ENCODE measurements at regions not wholly inside any gene's neighbourhood (a gene's known extent, or its start where the extent isn't known, plus 50 kb on each side); places are given as distances from the start of the nearest gene placed in this dataset.
A peak's percentile ranks its signal among the peaks of the same experiment; 100 is the strongest.

DNA sequence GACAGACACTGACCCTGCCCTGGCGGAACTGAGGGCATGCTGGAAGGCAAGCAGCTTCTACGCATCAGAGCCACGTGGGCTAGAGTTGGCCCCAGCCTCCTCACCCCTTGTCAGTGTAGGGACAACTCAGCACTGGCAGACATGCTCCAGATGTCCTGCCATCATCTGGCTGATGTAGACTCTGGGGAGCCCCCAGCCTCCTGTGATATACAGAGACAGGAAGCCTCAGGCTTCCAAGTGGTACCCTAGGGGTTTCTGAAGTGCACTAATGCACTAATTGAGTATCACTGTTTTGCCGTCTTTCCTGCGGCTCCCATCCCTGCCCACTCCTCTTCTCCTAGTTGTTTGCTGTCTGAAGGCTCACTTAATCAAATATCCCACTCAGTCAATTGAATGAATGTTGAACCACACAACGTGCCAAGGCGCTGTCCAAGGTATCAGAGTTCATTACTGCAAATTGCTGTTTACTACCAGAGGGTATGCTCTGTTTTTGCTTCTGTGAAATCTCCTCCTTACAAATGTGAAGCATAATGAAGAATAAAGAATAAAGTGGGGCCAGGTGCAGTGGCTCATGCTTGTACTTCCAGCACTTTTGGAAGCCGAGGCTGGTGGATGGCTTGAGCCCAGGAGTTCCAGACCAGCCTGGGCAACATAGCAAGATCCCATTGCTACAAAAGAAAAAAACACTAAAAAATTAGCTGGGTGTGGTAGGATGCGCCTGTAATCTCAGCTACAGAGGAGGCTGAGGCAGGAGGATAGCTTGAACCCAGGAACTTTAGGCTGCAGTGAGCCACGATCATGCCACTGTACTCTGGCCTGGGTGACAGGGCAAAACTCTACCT lies 76.4 kb upstream of the ZBTB18 start:
- DNase-seq, result peak in 1 of 2 donors; percentile 18
- FAIRE-seq, result no peak
- H3K9me3 ChIP-seq (ENCODE audit: control insufficient read depth in 2 of 2, insufficient read depth in 1 of 2, low read depth in 1 of 2, low read length in 1 of 2), result no peaks in the 10 kb centered on the region
- 69 to 74% (median 73%) methylated on average over 10 of the region's 10 CpGs for WGBS, 3 donors
- H3K27ac ChIP-seq (ENCODE audit: low read depth in 1 of 3, low read length in 2 of 3), result no peak overlapping the region
- peaks cover 0 to 2% (median 0%) of the 10 kb centered on the region in 3 donors for H3K27me3 ChIP-seq (ENCODE audit: control insufficient read depth in 3 of 3, insufficient read depth in 3 of 3, low read length in 3 of 3)
- H3K36me3 ChIP-seq (ENCODE audit: control insufficient read depth in 3 of 3, insufficient read depth in 2 of 3, low read depth in 1 of 3, low read length in 3 of 3), result no peaks in the 10 kb centered on the region
- H3K4me1 ChIP-seq (ENCODE audit: control insufficient read depth in 3 of 3, insufficient read depth in 2 of 3, low read depth in 1 of 3, low read length in 2 of 3), result no peaks in the 10 kb centered on the region
- no peak overlapping the region for H3K4me3 ChIP-seq (ENCODE audit: low read depth in 1 of 3, low read length in 3 of 3)

DNA sequence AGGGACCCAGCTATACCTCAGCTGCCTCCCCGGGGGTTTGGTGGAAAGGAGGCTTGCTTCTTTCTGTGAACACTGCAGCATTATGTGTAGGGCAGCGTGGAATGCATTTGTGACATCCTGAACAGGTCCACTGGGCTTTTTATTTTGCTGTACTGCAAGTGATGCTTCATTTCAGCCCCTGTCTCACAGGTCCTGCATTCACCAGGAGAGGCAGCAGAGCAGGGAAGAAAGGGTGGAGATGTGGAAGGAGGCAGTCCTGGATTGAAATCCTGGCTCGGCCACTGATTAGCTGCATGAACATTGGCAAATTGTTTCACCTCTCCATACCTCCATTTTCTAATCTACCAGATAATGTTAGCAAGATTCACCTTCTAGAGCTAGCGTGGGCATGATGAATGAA lies 77.9 kb upstream of the ZBTB18 start:
- FAIRE-seq (no peak), DNase-seq (no peak)
- H3K4me3 ChIP-seq (ENCODE audit: low read depth in 1 of 3, low read length in 3 of 3), result no peak overlapping the region
- 62 to 74% (median 66%) methylated on average over 4 of the region's 4 CpGs for WGBS, 3 donors
- no peaks in the 10 kb centered on the region for H3K4me1 ChIP-seq (ENCODE audit: control insufficient read depth in 3 of 3, insufficient read depth in 2 of 3, low read depth in 1 of 3, low read length in 2 of 3)
- no peaks in the 10 kb centered on the region for H3K36me3 ChIP-seq (ENCODE audit: control insufficient read depth in 3 of 3, insufficient read depth in 2 of 3, low read depth in 1 of 3, low read length in 3 of 3)
- H3K27ac ChIP-seq (ENCODE audit: low read depth in 1 of 3, low read length in 2 of 3), result no peak overlapping the region
- H3K9me3 ChIP-seq (ENCODE audit: control insufficient read depth in 2 of 2, insufficient read depth in 1 of 2, low read depth in 1 of 2, low read length in 1 of 2), result no peaks in the 10 kb centered on the region
- H3K27me3 ChIP-seq (ENCODE audit: control insufficient read depth in 3 of 3, insufficient read depth in 3 of 3, low read length in 3 of 3), result peaks cover 0 to 2% (median 0%) of the 10 kb centered on the region in 3 donors

DNA sequence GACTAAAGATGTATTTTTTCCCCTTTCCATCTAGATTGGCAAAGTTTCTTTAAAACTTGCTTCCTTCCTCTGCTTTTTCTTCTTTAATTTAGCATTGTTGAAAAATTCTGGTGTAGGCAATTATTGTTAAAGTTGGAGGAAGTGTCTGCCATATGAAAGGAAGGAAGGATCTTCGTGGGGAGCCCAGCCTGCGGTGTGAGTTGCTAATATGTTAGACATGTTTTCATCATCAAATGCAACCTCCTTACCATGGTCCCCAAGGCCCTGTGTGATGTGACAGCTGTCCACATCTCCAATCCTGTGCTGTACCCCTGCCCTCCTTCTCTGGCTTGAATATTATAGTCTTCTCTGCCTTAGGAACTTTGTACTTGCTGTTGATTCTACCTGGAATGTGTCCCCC lies 81.0 kb upstream of the ZBTB18 start:
- FAIRE-seq (no peak), DNase-seq (no peak)
- H3K4me3 ChIP-seq (ENCODE audit: low read depth in 1 of 3, low read length in 3 of 3), result no peak overlapping the region
- no peaks in the 10 kb centered on the region for H3K9me3 ChIP-seq (ENCODE audit: control insufficient read depth in 2 of 2, insufficient read depth in 1 of 2, low read depth in 1 of 2, low read length in 1 of 2)
- H3K36me3 ChIP-seq (ENCODE audit: control insufficient read depth in 3 of 3, insufficient read depth in 2 of 3, low read depth in 1 of 3, low read length in 3 of 3), result no peaks in the 10 kb centered on the region
- no peak overlapping the region for H3K27ac ChIP-seq (ENCODE audit: low read depth in 1 of 3, low read length in 2 of 3)
- H3K4me1 ChIP-seq (ENCODE audit: control insufficient read depth in 3 of 3, insufficient read depth in 2 of 3, low read depth in 1 of 3, low read length in 2 of 3), result no peaks in the 10 kb centered on the region
- 59 to 84% (median 65%) methylated on average over 2 of the region's 2 CpGs for WGBS, 3 donors
- peaks cover 0 to 2% (median 0%) of the 10 kb centered on the region in 3 donors for H3K27me3 ChIP-seq (ENCODE audit: control insufficient read depth in 3 of 3, insufficient read depth in 3 of 3, low read length in 3 of 3)

DNA sequence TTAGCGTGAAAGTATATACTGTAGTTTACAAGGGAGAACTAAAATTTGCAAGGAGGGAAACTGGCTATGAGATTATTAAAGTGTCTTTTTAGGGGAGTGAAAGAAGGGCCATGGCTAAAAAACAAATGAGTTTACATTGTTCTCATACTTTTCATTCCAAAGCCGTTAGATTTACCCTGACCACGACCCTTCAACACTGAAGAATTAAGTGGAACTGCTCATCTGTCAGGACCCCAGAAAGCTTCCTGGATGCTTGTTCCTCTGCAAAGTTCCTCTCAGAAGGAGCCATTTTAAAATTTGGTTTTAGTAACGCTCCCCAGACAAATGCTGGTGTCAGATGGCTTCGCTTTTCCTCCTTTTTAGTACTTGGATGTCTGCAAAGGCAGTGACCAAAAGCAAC lies 82.7 kb upstream of the ZBTB18 start:
- Histone ChIP-seq H3K4me3 (ENCODE audit: low read depth in 1 of 3, low read length in 3 of 3) (no peak overlapping the region), H3K27me3 (ENCODE audit: control insufficient read depth in 3 of 3, insufficient read depth in 3 of 3, low read length in 3 of 3) (peaks cover 0 to 2% (median 2%) of the 10 kb centered on the region in 3 donors), H3K36me3 (ENCODE audit: control insufficient read depth in 3 of 3, insufficient read depth in 2 of 3, low read depth in 1 of 3, low read length in 3 of 3) (no peaks in the 10 kb centered on the region), H3K27ac (ENCODE audit: low read depth in 1 of 3, low read length in 2 of 3) (no peak overlapping the region), H3K9me3 (ENCODE audit: control insufficient read depth in 2 of 2, insufficient read depth in 1 of 2, low read depth in 1 of 2, low read length in 1 of 2) (no peaks in the 10 kb centered on the region), H3K4me1 (ENCODE audit: control insufficient read depth in 3 of 3, insufficient read depth in 2 of 3, low read depth in 1 of 3, low read length in 2 of 3) (no peaks in the 10 kb centered on the region)
- 52 to 60% (median 58%) methylated on average over 5 of the region's 5 CpGs for WGBS, 3 donors
- FAIRE-seq (no peak), DNase-seq (no peak)

DNA sequence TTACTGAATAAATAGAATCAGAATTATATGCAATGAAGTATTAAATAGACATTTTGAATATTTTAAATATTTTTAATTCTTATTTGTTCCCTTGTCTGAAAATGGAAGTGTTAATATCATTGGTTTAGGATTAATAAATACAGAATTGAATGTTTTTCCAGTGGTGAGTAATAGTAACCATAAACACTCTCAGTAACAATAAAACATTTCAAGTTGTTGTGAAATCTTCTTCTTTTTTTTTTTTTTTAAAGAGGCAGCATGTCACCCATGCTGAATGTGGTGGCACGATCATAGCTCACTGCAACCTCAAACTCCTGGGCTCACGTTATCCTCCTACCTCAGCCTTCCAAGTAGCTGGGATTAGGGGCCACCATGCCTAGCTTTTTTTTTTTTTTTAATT lies 86.2 kb upstream of the ZBTB18 start:
- no peak for FAIRE-seq
- no peak for DNase-seq
- H3K4me1 ChIP-seq (ENCODE audit: control insufficient read depth in 3 of 3, insufficient read depth in 2 of 3, low read depth in 1 of 3, low read length in 2 of 3), result no peaks in the 10 kb centered on the region
- peaks cover 0 to 2% (median 0%) of the 10 kb centered on the region in 3 donors for H3K27me3 ChIP-seq (ENCODE audit: control insufficient read depth in 3 of 3, insufficient read depth in 3 of 3, low read length in 3 of 3)
- no peak overlapping the region for H3K4me3 ChIP-seq (ENCODE audit: low read depth in 1 of 3, low read length in 3 of 3)
- 94 to 100% (median 95%) methylated on average over 2 of the region's 2 CpGs for WGBS, 3 donors
- H3K27ac ChIP-seq (ENCODE audit: low read depth in 1 of 3, low read length in 2 of 3), result no peak overlapping the region
- no peaks in the 10 kb centered on the region for H3K36me3 ChIP-seq (ENCODE audit: control insufficient read depth in 3 of 3, insufficient read depth in 2 of 3, low read depth in 1 of 3, low read length in 3 of 3)
- no peaks in the 10 kb centered on the region for H3K9me3 ChIP-seq (ENCODE audit: control insufficient read depth in 2 of 2, insufficient read depth in 1 of 2, low read depth in 1 of 2, low read length in 1 of 2)

DNA sequence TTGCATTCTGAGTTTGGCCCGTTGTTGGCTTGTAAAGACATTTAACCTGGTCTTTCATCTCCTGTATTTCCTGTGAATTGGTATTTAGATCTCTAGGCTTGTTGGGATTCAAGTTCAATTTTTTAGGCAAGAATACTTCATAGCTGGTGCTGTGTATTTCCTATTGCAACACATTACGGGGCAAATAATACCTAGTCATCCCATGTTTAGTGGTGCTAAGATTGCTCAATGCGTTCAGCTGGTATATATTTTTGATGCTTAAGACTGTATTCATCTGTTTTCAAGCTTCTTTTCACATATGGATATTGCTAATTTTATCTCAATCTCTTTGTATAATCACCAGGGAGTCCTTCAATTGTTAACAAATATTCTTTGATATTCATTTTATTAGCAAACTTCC lies 87.5 kb upstream of the ZBTB18 start:
- no peak for DNase-seq
- WGBS, 3 donors, result 82 to 85% (median 82%) methylated on average over 3 of the region's 3 CpGs
- no peaks in the 10 kb centered on the region for H3K4me1 ChIP-seq (ENCODE audit: control insufficient read depth in 3 of 3, insufficient read depth in 2 of 3, low read depth in 1 of 3, low read length in 2 of 3)
- H3K36me3 ChIP-seq (ENCODE audit: control insufficient read depth in 3 of 3, insufficient read depth in 2 of 3, low read depth in 1 of 3, low read length in 3 of 3), result no peaks in the 10 kb centered on the region
- H3K27me3 ChIP-seq (ENCODE audit: control insufficient read depth in 3 of 3, insufficient read depth in 3 of 3, low read length in 3 of 3), result peaks cover 0 to 2% (median 0%) of the 10 kb centered on the region in 3 donors
- H3K9me3 ChIP-seq (ENCODE audit: control insufficient read depth in 2 of 2, insufficient read depth in 1 of 2, low read depth in 1 of 2, low read length in 1 of 2), result no peaks in the 10 kb centered on the region
- no peak for FAIRE-seq
- H3K4me3 ChIP-seq (ENCODE audit: low read depth in 1 of 3, low read length in 3 of 3), result no peak overlapping the region
- H3K27ac ChIP-seq (ENCODE audit: low read depth in 1 of 3, low read length in 2 of 3), result no peak overlapping the region

DNA sequence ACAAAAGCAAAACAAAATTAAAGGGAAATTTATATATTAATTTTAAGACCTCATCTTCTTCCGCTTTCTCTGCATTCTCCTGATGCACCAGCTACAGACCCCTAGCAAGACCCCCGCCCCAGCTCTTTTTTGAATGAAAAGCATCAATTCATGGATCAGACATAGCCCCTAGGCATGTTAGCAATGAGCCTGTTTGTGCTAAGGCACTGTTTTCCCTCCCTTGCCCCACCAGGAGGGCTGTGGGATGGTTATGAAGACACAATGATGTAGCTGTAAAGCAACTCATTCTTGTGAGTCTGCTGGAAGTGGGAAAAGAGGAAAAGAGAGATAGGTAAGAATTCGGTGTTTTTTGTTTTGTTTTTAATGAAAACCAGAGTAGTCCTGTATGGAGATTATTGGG lies 88.5 kb upstream of the ZBTB18 start:
- FAIRE-seq (no peak), DNase-seq (no peak)
- H3K27ac ChIP-seq (ENCODE audit: low read depth in 1 of 3, low read length in 2 of 3), result no peak overlapping the region
- WGBS, 3 donors, result 83 to 91% (median 85%) methylated on average over 3 of the region's 3 CpGs
- H3K9me3 ChIP-seq (ENCODE audit: control insufficient read depth in 2 of 2, insufficient read depth in 1 of 2, low read depth in 1 of 2, low read length in 1 of 2), result no peaks in the 10 kb centered on the region
- no peak overlapping the region for H3K4me3 ChIP-seq (ENCODE audit: low read depth in 1 of 3, low read length in 3 of 3)
- no peaks in the 10 kb centered on the region for H3K36me3 ChIP-seq (ENCODE audit: control insufficient read depth in 3 of 3, insufficient read depth in 2 of 3, low read depth in 1 of 3, low read length in 3 of 3)
- no peaks in the 10 kb centered on the region for H3K4me1 ChIP-seq (ENCODE audit: control insufficient read depth in 3 of 3, insufficient read depth in 2 of 3, low read depth in 1 of 3, low read length in 2 of 3)
- peaks cover 0 to 2% (median 0%) of the 10 kb centered on the region in 3 donors for H3K27me3 ChIP-seq (ENCODE audit: control insufficient read depth in 3 of 3, insufficient read depth in 3 of 3, low read length in 3 of 3)

DNA sequence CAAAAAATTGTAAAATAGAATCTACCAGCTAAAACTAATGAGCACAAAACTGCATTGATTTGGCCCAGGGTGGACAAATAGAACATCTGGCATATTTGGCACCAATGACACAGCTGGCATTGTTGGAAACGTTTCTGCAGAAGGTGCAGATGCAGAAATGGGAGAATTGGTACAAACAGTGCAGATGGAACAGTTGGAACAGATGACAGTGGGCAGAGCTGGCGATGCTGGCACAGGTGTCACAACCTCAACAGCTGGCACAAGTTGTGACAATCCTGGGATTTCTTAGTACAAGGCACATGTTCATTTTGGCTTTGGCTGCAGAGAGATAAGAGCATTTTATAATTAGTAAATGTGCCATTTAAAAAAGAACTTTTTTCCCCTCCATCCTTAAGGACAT lies 91.1 kb upstream of the ZBTB18 start:
- FAIRE-seq (no peak), DNase-seq (no peak)
- 54 to 66% (median 59%) methylated on average over 2 of the region's 2 CpGs for WGBS, 3 donors
- no peak overlapping the region for H3K27ac ChIP-seq (ENCODE audit: low read depth in 1 of 3, low read length in 2 of 3)
- H3K36me3 ChIP-seq (ENCODE audit: control insufficient read depth in 3 of 3, insufficient read depth in 2 of 3, low read depth in 1 of 3, low read length in 3 of 3), result no peaks in the 10 kb centered on the region
- H3K27me3 ChIP-seq (ENCODE audit: control insufficient read depth in 3 of 3, insufficient read depth in 3 of 3, low read length in 3 of 3), result peaks cover 0 to 2% (median 0%) of the 10 kb centered on the region in 3 donors
- H3K4me1 ChIP-seq (ENCODE audit: control insufficient read depth in 3 of 3, insufficient read depth in 2 of 3, low read depth in 1 of 3, low read length in 2 of 3), result no peaks in the 10 kb centered on the region
- no peak overlapping the region for H3K4me3 ChIP-seq (ENCODE audit: low read depth in 1 of 3, low read length in 3 of 3)
- no peaks in the 10 kb centered on the region for H3K9me3 ChIP-seq (ENCODE audit: control insufficient read depth in 2 of 2, insufficient read depth in 1 of 2, low read depth in 1 of 2, low read length in 1 of 2)

DNA sequence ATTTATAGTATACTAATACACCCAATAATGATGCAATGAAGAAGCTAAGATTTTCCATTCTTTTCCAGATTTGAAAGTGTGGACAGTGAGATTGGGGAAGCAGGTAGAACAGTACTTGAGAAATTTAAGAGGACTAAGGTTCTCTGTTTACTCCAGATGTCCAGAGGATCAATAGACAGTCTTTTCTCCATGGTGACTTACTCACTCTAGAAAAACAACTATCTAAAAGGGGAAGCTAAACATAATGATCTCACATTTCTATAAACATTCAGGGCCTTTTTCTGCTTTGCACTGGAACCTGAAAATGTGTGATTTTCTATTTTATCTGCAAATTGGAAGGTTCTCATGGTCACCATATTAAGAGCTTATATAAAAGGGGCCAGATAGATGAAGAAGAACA lies 93.9 kb upstream of the ZBTB18 start:
- DNase-seq, result no peak
- no peak for FAIRE-seq
- Histone ChIP-seq H3K4me1 (ENCODE audit: control insufficient read depth in 3 of 3, insufficient read depth in 2 of 3, low read depth in 1 of 3, low read length in 2 of 3) (no peaks in the 10 kb centered on the region), H3K4me3 (ENCODE audit: low read depth in 1 of 3, low read length in 3 of 3) (no peak overlapping the region), H3K27ac (ENCODE audit: low read depth in 1 of 3, low read length in 2 of 3) (no peak overlapping the region), H3K36me3 (ENCODE audit: control insufficient read depth in 3 of 3, insufficient read depth in 2 of 3, low read depth in 1 of 3, low read length in 3 of 3) (no peaks in the 10 kb centered on the region), H3K27me3 (ENCODE audit: control insufficient read depth in 3 of 3, insufficient read depth in 3 of 3, low read length in 3 of 3) (no peaks in the 10 kb centered on the region), H3K9me3 (ENCODE audit: control insufficient read depth in 2 of 2, insufficient read depth in 1 of 2, low read depth in 1 of 2, low read length in 1 of 2) (no peaks in the 10 kb centered on the region)

Measured in small intestine (tissue), 7 donors.